NCI-H2196 (cell line): ENCODE measurements at regions not wholly inside any gene's neighbourhood (a gene's known extent, or its start where the extent isn't known, plus 50 kb on each side); places are given as distances from the start of the nearest gene placed in this dataset.

ENCODE experiments used
- DNase-seq: peaks from one replicate; lab custom pipeline; 2025; ENCODE audit not compliant: unreplicated experiment; lab: John Stamatoyannopoulos, UW

GRCh38 chrX:20527558-20528011 lies 260.9 kb upstream of the RPS6KA3 start:
- DNase-seq, result peak; percentile 12

GRCh38 chrX:20527041-20527440 lies 260.3 kb upstream of the RPS6KA3 start:
- no peak for DNase-seq

DNA sequence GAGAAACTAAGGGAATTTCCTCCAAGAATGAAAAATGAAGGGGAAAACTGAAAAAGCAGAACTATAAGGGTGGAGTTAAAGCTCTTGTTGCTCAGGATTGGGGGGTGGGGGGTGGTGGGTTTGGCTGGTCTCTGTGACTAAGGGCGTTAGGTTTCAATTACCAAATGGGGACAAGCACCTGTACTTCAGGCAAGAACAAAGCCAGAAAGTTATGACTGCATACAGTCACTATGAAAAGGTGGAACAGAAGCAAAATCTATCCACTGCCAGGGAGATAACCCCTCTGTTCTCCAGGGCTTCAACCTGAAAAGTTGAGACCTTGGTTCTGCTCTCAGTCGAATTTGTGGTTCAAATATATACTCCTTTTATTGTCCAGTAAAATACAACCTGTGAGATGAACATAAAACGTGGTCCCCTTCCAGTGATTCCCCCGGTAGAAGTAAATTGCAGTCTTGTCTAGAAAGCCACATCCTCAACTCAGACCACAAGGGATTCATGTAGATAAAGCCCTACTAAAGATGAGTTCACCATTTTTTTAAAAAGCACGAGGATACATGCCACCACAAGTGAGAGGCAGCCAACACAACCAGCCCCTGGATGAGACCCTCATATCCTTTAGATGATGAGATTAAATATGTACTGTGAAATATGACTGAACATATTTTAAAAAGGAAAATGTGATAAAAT lies 257.1 kb upstream of the RPS6KA3 start:
- DNase-seq, result no peak

GRCh38 chrX:20522420-20522819 lies 255.7 kb upstream of the RPS6KA3 start:
- DNase-seq, result no peak

- no peak for DNase-seq
These were observed 254.5 kb upstream of the RPS6KA3 start for GRCh38 chrX:20521222-20521621.

DNA sequence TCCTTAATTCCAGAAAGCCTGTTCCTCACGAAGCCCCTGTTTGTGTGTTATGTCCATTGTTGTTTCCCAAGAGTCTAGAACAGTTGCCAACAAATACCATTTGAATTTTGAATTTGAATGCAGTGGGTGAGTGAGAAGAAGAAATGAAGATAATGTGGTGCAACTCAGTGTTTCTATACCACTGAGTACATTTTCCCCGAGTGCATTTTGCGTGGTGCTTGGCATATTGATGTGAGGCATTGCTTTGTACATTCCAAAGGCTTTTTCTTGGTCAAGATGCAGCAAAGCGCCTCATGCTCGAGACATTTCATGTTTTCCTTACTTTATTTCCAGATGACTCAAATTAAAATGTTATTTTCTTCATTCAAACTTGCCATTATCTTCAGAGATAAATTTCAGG lies 253.1 kb upstream of the RPS6KA3 start:
- DNase-seq, result no peak

GRCh38 chrX:20519146-20519545 lies 252.4 kb upstream of the RPS6KA3 start:
- no peak for DNase-seq

GRCh38 chrX:20517565-20517964 lies 250.9 kb upstream of the RPS6KA3 start:
- DNase-seq, result no peak

GRCh38 chrX:20515841-20516461 lies 249.2 kb upstream of the RPS6KA3 start:
- DNase-seq, result peak; percentile 18

GRCh38 chrX:20514358-20514757 lies 247.6 kb upstream of the RPS6KA3 start:
- no peak for DNase-seq

- no peak for DNase-seq
These were observed 246.5 kb upstream of the RPS6KA3 start for GRCh38 chrX:20513185-20513584.

GRCh38 chrX:20511792-20512191 lies 245.1 kb upstream of the RPS6KA3 start:
- no peak for DNase-seq

DNA sequence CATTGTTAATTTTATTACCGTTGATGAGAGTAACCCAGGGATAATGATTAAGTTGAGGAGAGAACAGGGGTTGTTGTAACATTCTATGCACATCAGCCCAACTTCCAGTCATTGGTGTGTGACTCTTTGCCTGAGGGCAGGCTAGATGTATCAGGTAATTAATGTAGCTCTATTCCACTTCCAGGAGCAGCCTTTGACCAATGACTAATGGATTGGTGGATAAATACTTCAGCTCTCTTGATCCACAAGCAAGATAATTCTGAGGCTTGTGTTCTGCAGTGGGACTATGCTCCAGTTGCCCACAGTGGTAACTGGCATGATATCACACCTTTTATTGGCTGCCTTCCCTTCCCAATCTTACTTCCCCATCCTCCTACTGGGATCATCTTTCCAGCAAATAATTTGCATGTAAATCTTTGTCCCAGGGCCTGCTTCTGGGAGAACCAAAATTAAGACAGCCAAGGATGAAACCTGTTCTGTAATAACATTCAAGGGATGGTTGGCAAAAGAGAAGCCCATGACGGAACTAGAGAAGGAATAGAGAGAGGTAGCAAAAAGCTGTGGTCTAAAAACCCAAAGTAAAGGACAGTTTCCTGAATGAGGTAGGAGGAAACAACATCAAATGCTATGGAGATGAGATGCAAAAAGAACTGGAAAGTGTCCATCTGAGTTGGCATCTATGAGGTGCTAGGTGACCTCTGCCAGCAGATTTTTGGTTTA lies 241.4 kb upstream of the RPS6KA3 start:
- DNase-seq, result no peak

- DNase-seq, result no peak
These were observed 240.0 kb upstream of the RPS6KA3 start for GRCh38 chrX:20506739-20507138.

GRCh38 chrX:20500949-20501348 lies 234.2 kb upstream of the RPS6KA3 start:
- DNase-seq, result no peak

GRCh38 chrX:20500171-20500865 lies 233.6 kb upstream of the RPS6KA3 start:
- no peak for DNase-seq

DNA sequence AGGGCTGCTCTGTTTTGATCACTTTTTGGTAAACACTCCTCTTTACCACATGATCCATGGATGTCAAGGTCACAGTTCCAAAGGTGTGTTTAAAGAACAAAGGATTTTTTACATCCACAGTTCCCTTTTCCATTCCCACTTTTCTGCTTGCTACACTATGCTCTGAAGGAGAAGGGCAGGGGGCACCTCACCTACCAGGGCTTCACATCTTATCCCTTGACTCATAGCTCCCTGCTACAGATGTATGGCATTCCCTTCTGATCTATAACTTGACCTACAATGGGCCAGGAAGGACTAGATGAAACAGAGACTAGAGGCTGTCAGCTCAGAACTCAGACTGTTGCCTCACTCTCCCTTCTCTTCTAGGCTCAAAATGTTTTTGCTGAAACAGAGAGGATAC lies 233.1 kb upstream of the RPS6KA3 start:
- no peak for DNase-seq

DNA sequence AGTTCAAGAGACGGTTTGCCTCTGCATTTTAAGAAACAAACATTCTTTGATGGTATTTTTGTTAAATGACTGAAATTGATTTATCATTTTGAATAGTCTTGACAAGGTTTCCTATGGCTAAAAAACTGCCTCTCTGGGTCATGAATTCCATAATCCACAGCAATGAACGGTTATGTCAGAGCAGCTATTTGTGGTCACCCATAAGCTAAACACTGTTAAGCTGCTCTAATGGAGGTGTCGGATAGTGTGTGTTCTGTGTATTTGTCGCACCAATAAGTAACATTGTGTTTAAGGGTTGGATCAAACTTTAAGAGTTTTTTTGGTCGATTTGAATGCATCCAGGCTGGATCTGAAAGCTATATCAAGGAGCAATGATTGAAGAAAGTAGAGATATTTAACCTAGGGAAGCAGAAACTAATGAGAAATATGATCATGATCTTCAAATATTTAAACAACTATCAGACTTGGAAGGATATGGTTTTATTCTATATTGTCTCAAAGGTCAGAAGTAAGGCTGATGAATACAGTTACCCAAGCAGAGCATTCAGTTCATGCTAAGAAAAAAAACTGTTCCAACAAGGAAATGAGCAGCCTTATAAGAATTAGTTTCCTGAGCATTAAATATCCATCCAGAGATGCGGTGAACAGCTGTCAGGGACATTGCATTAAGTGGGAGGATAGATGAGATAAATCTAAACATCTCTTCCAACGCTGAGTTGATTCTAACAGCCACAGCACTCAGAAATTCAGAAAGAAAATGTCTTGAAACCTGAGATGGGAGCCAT lies 232.3 kb upstream of the RPS6KA3 start:
- DNase-seq, result no peak

GRCh38 chrX:20495575-20495974 lies 228.9 kb upstream of the RPS6KA3 start:
- no peak for DNase-seq

- DNase-seq, result no peak
These were observed 221.8 kb upstream of the RPS6KA3 start for GRCh38 chrX:20488473-20488872.

DNA sequence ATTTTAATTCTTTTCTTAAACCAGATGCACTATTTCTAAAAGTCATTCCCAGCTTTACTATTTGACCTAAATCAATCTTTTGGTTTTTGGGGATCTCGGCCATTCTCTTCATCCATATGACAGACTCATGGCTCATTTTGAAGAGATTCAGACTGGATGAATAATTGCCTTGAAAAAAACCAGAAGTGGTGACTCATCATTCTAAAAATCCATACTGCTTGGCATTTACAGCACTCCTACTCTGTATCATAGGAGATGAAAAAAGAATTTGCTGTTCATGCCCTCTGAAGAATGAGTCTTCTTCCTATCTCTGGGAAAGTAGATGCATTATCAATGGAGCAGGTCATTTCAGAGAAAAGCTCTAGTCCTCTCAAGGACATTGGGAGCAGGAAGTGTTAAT lies 220.5 kb upstream of the RPS6KA3 start:
- DNase-seq, result no peak
